Gastrocnemius medialis (tissue), 4 donors: ENCODE measurements at regions not wholly inside any gene's neighbourhood (a gene's known extent, or its start where the extent isn't known, plus 50 kb on each side); places are given as distances from the start of the nearest gene placed in this dataset.

Source experiments
- CTCF ChIP-seq, 5 experiments: fragments of 450-650 bp in 3 of 5; fragments of 200-600 bp in 2 of 5; sonication (generic) in 2 of 5; IDR thresholded peaks in 4 of 5; conservative IDR thresholded peaks in 1 of 5; 1 replicate in 4 of 5; 2 replicates in 1 of 5; pipeline ENCODE4 v1.5.1; 2016 to 2019; ENCODE audit warnings: antibody characterized with exemption in 5 of 5, mild to moderate bottlenecking in 3 of 5, moderate library complexity in 3 of 5
- POLR2A ChIP-seq, 2 donors: fragments of 450-650 bp; IDR thresholded peaks; one replicate each; pipeline ENCODE4 v1.6.1; 2017; ENCODE audit warnings: antibody characterized with exemption in 2 of 2, mild to moderate bottlenecking in 2 of 2, moderate library complexity in 2 of 2

- no peak for TF ChIP-seq POLR2A (IDR thresholded peaks at IDR 0.05)
- TF ChIP-seq CTCF (IDR thresholded peaks at IDR 0.05 in 4 of 5, conservative IDR thresholded peaks at IDR 0.05 in 1 of 5): no peak
Measured at GRCh38 chr10:2897619-2898508, 169.5 kb upstream of the PFKP start.
